Muscle of back (tissue), 3 donors: ENCODE measurements at regions not wholly inside any gene's neighbourhood (a gene's known extent, or its start where the extent isn't known, plus 50 kb on each side); places are given as distances from the start of the nearest gene placed in this dataset.
"Not testable (repeated sequence)": the region's sequence is repeated elsewhere in the genome, so short reads cannot be mapped to it uniquely, and the experiment has no call there.

Experiments used
- DNase-seq, 3 donors: peaks; one replicate each; pipeline versions ENCODE4 v3.0.0 to v3.0.0-alpha.2; 2013

DNA sequence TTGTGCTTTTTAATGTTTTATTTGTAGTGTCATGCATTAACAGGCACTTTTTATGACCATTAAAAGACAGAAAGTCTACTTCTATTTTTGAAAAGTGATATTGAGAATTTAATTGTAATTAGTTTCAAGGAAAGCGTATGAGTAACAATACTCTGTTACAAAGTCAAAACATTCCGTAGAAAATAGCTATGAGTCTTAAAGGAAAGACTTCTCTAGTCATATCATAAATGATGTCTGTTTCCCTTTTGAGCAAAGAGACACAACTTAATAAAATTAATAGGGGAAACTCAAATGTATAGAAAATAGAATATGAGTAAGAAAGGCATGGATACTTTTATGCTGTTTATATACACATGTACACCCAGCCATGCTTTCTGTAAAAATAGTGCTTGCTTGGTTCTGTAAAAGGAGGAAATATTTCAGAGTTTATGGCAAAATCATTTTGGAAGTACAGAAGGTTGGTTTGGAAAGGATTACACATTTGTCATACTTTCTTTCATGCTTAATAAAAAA, 107.8 kb upstream of the AHI1 start:
- DNase-seq: peak in 1 of 3 donors; percentile 22

DNA sequence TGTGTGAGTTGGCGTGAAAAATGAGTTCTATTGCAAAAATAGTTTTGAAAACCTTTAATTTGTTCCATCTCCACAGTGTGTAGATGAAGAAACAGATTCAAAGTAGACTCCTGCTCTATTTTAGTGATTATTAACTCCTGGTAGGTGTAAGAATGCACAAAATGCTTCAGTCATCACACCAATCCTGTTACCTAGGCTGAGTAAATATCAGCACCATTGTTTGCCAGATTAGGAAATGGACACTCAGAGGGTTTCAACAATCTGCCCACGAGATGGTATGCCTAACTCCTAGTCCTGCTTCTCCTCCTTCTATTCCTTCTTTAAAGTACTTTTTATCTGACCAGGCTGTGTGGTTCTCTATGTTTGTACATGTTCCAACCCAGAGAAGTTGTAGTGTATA, 108.9 kb upstream of the AHI1 start:
- DNase-seq: no peak

DNA sequence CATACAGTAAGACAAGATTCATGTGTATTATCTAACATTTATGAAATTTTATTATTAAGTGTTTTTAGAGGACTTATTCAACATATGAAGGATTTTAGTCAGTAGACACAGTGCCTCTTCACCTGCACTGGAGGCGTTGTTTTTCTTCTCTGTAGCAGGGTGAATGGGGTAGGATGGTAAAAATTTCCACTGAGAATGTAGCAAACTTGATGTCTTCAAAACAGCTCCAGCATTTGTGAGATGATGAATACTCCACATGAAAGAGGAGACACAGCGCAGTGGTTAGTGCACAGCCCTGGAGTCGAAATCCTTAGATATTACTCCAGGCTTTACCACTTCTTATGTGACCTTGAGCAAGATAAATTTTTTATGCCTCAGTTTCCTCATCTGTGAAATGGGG, 110.5 kb upstream of the AHI1 start:
- DNase-seq: no peak

DNA sequence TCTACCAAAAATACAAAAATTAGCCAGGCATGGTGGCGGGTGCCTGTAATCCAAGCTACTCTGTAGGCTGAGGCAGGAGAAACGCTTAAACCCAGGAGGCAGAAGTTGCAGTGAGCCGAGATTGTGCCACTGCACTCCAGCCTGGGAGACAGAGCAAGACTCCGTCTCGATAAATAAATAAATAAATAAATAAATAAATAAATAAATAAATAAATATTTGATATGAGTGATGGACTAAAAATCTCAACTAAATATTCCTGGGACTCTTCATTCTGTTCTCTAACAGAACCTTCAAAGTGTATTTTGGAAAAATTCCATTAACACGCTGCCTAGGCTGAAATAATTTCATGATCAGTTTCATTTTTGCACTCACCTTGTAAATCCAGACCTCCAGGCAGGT, 112.7 kb upstream of the AHI1 start:
- DNase-seq: not testable (repeated sequence)

DNA sequence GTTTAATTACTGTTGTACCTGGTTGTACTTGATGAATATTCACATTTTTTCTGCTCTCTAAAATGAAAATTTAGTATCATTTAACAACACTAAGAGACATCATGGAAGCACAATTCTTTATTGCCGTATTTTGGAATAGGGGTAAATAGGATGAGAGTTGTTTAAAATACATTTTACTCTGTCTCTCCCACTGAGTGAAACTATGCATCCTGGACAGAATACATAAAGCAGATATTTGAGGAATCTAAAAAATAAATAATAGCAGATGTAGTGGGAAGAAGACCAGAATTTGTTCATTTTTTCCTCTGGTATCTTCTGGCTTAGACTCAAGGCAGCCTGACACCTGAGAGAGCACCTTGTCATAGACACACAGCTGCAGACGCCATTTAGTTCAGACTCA, 119.1 kb upstream of the AHI1 start:
- DNase-seq: no peak

DNA sequence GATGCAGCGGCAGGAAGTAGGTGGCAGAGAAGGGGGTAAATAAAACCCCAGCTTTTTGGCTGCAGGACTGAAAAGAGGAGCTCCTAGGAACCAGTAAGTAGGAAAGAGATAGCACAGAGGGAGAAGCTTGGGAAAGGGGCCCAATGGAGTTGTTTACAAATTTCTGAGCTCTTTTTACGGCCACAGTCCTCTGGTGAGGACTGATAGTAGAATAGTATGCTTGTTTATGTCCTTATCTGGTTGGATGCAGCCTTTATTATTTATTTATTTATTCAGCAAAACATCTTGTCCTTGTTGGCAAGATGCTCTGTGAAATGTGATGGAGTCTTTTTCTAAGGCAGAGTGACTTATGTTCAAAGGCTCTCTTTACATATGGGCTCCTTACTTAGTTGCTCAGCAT, 119.7 kb upstream of the AHI1 start:
- no peak for DNase-seq

DNA sequence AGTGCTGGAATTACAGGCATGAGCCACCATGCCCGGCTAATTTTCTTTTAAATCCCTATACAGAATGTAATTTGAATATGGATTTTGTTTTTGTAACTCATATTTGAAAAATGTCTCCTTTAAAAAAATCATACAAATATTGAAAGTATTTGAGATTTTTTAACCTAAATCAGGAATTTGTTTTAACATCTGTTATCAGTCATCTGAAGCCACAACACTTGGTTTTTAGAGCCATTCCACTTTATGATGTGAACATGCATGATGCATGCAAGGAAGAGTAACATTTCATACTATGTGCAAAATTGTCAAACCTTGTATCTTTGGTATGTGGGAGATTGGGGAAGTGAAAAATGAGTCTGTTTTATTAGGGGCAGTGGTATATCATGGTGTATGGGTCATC, 124.5 kb upstream of the AHI1 start:
- no peak for DNase-seq

DNA sequence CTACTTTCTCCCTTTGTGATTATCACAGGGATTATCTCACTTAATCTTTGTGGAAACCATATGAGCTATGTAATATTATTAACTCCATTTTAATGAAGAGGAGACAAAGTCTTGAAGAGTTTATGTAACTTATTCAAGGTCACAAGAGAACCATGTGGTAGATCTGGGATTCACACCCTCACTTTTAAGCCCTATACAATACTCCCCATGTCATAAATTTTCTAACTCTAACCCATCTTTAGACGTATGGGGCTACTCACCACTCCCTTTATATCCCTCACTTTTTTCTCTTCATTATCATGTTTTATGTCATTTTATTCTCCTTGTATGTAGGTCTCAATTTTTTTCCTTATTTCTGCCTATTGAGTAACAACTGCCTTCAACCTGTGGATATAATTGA, 126.4 kb upstream of the AHI1 start:
- no peak for DNase-seq

DNA sequence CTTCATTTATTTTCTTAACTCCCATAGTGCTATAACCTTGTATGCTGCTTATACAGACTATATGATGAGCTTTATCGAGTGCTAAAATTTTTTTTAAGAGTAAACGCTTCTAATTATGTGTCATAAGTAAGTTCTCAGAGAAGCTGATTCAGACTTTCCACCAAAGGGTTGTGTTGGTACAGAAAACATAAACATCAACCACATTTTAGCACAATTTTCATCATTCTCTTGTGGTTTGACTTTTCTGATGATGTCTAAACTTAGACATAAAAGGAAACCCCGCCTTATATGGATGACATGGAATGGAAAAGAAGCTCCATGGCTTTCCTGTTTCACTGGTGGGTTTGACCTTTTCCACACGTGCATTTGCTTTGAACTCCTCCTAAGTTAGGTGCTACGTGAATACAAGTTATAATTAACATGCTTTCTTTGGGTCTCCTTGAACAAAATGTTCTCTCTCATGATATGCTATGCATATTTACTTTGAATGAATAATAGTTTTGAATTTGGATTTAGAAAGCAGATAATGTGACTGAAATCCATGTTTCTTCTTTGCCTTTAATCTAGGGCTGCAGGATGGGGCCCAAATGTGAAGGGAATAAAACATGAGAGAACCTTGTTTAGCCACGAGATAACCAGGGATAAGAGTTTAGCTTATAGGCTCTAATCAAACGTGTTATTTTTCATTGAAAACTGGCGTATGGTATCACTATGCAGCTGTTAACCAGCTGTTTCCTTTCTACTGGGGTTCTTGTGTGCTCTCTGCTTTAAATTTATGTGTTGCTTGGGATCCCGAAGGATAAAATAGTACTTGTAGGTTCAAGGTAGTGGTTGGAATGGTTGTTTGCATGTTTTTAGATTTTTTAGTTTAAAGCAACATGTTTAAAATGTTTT, 127.1 kb upstream of the AHI1 start:
- DNase-seq: peak in 1 of 3 donors; percentile 9

DNA sequence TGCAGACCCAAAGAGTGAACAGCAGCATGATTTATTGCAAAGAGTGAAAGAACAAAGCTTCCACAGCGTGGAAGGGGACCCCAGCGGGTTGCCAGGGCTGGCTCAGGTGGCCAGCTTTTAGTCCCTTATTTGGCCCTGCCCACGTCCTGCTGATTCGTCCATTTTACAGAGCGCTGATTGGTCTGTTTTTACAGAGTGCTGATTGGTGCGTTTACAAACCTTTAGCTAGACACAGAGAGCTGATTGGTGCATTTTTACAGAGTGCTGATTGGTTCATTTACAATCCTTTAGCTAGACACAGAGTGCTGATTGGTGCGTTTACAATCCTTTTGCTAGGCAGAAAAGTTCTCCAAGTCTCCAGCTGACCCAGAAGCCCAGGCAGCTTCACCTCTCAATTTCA, 128.5 kb upstream of the AHI1 start:
- DNase-seq: not testable (repeated sequence)

DNA sequence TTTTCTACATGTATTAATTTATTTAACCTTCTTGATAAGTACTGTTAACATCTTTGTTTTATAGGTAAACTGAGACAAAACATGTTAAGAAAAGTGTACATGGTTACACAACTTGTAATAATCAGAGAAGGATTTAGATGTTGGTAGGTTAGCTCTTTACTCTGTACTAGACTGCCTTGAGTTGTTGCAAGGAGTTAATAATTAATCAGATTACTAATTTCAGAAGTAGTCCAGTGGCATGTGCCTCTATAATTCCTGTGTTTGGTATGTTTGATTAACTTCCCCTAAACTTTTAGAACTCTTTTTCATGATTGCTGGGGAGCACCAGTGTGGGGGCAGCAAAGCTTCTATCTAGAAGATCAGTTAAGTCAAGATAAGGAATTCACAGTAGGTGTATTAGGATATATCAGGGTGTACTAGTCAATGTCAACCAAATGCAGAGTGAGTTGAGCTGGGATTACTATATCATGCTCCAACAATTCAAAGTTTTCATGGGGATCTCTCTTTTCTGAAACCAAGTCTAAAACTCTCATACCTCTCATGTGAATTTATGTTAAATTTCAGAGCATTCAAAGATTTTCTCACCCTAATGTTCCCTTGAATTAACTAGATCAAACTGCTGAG, 129.7 kb upstream of the AHI1 start:
- no peak for DNase-seq

DNA sequence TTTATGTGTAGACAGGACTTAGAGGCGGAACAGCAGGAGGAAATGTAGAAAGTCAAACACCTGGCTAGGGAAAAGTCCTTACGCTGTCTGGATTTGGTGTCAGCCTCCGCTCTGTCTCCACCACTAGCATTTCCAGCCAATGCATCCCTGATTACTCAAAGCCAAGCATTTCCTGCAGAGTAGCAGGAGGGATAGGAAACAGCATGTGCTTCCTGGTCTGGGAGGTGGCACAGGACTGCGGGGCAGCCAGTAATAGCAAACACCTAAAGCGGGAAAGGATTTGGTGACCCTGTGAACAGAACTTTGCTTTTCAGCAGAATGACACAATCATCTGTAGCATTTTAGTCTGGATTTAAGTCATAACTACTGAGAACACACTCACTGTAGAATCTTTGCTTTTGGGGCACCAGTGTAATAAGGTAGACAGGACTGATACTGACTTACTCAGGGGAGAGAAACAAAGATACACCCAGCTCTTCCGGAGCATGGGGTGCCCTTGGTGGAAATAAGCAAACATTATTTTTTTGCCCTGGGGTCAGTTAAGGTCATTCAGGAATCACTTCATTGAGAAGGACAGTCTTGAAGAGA, 133.3 kb upstream of the AHI1 start:
- DNase-seq: peak in 1 of 3 donors; percentile 38

DNA sequence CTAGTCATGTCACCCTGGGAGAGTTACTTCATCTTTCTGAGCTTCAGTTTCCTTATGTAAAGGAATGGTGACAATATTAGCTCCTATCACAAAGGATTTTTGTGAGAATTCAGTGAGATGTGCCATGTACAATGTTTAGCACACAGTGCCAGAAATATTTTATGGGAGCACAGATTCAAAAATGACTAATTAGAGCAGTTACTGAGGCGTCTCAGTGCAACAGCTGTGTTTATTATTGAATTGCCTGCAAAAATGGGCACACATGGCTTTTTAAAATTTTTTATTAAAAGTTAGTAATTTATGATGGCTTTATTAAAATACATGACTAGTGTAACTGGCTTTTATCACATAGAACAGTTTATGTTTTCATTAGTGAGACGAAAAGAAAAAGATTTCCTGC, 134.3 kb upstream of the AHI1 start:
- no peak for DNase-seq

DNA sequence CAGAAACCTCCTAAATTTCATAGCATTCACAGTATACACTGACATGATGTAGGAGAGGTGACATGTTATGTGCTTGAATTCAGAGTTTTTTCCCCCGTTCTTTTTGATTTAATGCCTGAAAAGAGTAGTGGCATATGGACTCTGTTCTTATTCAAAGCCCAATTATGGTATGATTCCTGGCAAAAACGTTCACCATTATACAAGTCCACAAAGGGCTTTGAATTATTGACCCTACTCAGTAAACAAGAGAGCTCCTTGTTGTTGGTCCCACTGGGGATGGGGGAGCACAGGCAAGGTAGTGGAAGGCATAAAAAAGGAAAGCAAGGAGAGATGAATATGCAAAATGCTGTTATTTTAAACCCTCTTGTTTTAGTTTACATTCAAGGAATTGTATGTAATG, 136.0 kb upstream of the AHI1 start:
- DNase-seq: no peak

DNA sequence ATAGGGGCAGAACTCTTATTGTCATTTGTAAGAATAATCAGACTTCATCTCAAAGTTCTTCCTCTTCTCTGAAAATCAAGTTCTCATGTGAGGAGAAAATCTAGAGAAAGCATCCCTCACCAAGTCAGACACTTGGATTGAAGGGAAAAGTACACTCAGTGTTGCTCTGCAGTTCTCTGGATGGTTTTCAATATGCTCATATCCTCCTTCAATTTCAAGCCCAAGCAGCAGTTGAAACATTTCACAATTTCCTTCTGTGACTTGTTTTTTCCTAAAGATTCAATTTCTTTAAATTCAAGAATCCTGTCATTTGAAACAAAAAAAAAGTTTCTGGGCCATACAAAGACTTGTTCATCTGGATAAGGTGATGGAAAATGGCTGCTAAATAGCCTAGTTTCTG, 140.2 kb upstream of the AHI1 start:
- DNase-seq: peak in 1 of 3 donors; percentile 33

DNA sequence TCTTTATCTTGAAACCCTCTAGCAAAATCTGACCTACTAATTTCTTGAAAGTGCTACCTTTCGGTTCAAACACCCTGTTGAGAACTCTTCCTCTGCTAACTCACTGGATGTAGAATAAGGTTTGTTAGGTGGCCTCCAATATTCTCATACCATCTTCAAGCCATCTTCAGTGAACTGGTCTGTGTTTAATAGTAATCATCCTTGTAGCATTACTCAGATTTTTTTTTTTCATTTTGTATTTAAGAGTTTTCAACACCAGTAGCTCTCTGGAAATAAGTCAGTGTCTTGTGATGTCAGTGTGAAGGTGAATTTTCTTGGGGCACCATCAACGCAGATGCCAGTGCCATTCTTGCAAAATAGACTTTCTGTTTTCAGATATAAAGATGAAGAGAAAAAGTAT, 140.6 kb upstream of the AHI1 start:
- no peak for DNase-seq

DNA sequence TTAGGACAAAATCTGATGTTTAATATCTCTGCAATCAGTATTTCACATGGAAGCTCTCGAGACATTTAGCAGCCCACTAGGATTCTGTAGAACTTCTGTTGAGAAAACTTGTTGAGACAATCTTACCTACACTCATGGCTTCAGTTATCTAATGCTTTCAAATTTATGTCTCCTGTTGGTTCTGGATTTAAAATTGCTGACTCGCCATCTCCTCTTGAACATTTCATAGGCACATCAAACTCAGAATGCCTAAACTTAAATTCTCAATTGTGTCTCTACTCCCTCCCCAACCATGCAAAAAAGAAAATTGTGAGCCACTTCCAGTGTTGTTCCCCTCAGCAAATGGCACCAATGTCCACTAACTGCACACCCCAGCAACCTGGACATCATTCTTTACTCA, 142.5 kb upstream of the AHI1 start:
- no peak for DNase-seq

DNA sequence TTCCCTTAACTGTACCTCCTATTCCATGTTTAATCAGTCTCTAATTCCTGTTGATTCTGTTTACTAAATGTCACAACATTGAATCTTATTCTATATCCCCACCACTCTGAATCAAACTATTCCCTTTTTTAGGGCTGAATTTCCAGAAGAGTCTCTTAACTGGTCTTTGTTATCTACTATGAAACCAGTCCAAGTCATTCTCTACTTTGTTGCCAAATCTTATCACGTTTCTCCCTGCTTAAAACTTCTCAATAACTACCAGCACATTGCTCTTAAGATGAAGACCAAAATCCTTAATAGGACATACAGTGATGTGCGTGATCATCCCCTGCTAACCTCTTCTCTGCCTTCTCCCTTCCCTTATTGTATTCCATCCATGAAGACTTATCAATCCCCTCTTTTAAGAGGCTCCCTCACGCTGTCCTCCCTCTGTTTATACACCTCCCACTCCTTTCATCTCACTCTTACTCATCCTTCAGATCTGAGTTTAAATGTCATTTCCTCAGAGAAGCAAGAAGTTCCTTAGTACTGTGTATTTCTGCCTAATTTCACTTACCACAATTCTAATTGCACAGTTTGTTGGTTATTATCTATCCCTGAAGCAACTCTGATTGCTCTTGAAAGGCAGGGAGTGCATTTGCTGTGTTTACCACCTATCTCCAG, 143.0 kb upstream of the AHI1 start:
- no peak for DNase-seq

DNA sequence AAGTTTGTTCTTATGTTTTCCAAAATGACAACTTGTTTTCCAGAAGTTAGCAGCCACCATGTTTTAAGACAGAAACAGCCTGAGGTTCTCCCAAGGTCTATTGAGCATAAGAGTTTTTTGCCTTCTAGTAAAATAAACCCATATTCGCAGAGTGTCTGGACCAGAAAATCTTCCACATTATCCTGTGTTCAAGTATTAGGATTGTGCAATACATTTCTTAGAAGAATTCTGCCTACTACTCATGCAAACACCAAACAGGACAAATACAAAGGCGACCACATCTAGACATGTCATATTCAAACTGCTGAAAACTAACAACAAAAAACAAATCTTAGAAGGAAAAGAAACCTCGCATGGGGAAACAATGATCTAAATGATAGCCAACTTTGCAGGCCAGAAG, 145.4 kb upstream of the AHI1 start:
- DNase-seq: no peak

DNA sequence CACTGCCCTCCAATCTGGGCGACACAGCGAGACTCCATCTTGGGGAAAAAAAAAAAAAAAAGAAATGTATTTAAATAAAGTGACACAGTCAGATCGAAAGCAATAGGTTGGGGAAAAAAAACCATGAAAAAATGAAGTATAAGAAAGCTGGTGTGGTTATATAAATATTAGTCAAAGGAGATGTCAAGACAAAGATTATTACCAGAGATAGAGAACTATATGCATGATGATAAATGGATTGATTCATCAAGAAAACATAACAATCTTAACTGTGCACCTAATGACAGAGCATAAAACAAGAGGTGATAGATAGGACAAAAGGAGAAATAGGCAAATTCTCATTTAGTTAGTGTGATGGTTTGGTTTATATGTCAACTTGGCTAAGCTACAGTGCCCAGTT, 146.9 kb upstream of the AHI1 start:
- DNase-seq: no peak

DNA sequence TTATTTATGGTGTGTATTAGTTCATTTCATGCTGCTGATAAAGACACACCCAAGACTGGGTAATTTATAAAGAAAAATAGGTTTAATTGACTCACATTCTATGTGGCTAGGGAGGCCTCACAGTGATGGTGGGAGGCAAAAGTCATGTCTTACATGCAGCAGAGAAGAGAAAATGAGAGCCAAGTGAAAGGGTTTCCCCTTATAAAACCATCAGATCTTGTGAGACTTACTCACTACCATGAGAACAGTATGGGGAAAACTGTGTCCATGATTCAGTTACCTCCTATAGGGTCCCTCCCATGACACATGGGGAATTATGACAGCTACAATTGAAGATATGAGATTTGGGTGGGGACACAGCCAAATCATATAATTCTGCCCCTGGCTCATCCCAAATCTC, 150.0 kb upstream of the AHI1 start:
- DNase-seq: no peak

DNA sequence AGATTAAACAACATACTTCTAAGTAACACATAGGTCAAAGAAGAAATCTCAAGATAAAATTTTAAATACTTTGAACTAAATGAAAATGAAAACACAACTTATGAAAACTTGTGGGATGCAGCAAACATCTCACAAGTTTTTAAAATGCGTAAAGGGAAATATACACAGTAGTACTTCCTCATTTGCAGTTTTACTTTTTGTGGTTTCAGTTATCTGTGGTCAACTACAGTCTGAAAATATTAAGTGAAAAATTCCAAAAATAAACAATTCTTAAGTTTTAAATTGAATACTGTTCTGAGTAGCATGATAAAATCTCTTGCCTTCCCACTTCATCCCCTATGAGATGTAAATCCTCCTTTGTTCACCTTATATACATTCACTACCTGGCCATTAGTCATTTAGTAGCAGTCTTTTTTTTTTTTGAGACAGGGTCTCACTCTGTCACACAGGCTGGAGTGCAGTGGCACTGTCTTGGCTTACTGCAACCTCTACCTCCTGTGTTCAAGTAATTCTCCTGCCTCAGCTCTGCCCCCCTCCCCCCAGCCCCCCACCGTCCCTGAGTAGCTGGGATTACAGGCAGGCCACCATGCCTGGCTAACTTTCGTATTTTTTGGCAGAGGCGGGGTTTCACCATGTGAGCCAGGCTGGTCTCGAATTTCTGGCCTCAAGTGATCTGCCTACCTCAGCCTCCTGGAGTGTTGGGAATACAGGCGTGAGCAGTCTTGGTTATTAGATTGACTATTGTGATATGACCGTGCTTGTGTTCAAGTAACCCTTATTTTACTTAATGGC, 154.6 kb upstream of the AHI1 start:
- DNase-seq: no peak
